ENCODE measurements at regions not wholly inside any gene's neighbourhood (a gene's known extent, or its start where the extent isn't known, plus 50 kb on each side); places are given as distances from the start of the nearest gene placed in this dataset.

GRCh38 chr15:100765467-100766241 is 114.0 kb upstream of the ALDH1A3 start (continued):
- no peak for TF ChIP-seq ATF2 (IDR thresholded peaks at IDR 0.05; ENCODE audit: low read length)
- TF ChIP-seq ZZZ3 (IDR thresholded peaks at IDR 0.05; ENCODE audit: control insufficient read depth, insufficient read length, low read depth): no peak

GRCh38 chr15:100766243-100767000 is 113.2 kb upstream of the ALDH1A3 start:
- intact Hi-C loops (cut with micrococcal nuclease; ENCODE audit: unreplicated experiment) (no loop called here), in situ Hi-C loops (cut with MboI) (no loop called here)
- H3K4me1 ChIP-seq (ENCODE audit: control insufficient read depth, insufficient read depth, low read length): no peaks in the 10 kb centered on the region
- WGBS (ENCODE audit: insufficient coverage, insufficient replicate concordance, low lambda C conversion rate, missing lambda C conversion rate): 50% methylated on average over 13 of the region's 13 CpGs
- H3K36me3 ChIP-seq (ENCODE audit: control insufficient read depth in 2 of 2, insufficient read depth in 2 of 2, low read length in 1 of 2): no peaks in the 10 kb centered on the region
- H3K27me3 ChIP-seq (replicated peaks in 1 of 2; ENCODE audit: control insufficient read depth in 2 of 2, insufficient read depth in 2 of 2, low read length in 1 of 2): no peaks in the 10 kb centered on the region; a peak in 3 of 4 replicates
- no peaks in the 10 kb centered on the region for H4K20me1 ChIP-seq (ENCODE audit: control insufficient read depth, insufficient read depth)
- H3K27ac ChIP-seq (ENCODE audit: control insufficient read depth, insufficient read depth): no peak overlapping the region
- no peak overlapping the region for H2AFZ ChIP-seq (ENCODE audit: control insufficient read depth, low read depth, low read length)
- FAIRE-seq: no peak
- no peaks in the 10 kb centered on the region for H3K79me2 ChIP-seq (ENCODE audit: control insufficient read depth, insufficient read depth, low read length)
- DNase-seq (ENCODE audit: low read depth, low spot score): no peak
- no peak for ATAC-seq
- SMC1A ChIA-PET (ENCODE audit: uncharacterized antibody, unreplicated experiment): no interaction called here
- H3K4me2 ChIP-seq (ENCODE audit: control insufficient read depth, insufficient read depth): no peak overlapping the region
- H3K4me3 ChIP-seq: no peak overlapping the region
- CTCF ChIA-PET: no interaction called here
- H3K9ac ChIP-seq (ENCODE audit: control insufficient read depth, insufficient read depth, low read length): no peak overlapping the region
- RAD21 ChIA-PET (ENCODE audit: unreplicated experiment): no interaction called here
- POLR2A ChIA-PET: no interaction called here
- BruUV-seq (replicated peaks): no TSS peak
- no peaks in the 10 kb centered on the region; the same call in 2 of the 3 replicates for H3K9me3 ChIP-seq (replicated peaks; ENCODE audit: control insufficient read depth, insufficient read depth, low read length)
- TF ChIP-seq NFYB (IDR thresholded peaks at IDR 0.05; ENCODE audit: insufficient read depth, low read depth, low read length) (no peak), NFXL1 (IDR thresholded peaks at IDR 0.05; ENCODE audit: borderline replicate concordance) (no peak), NRF1 (conservative IDR thresholded peaks at IDR 0.05; ENCODE audit: low read depth, low read length) (no peak), ZNF24 (IDR thresholded peaks at IDR 0.05) (no peak), EZH2 (IDR thresholded peaks at IDR 0.05; ENCODE audit: borderline replicate concordance, control insufficient read depth, low read depth, low read length) (no peak), GABPA (IDR thresholded peaks at IDR 0.05; ENCODE audit: low read depth) (no peak), POLR2A (IDR thresholded peaks at IDR 0.05; ENCODE audit: low read depth, low read length) (no peak), CTCF (IDR thresholded peaks at IDR 0.05 in 2 of 3, conservative IDR thresholded peaks at IDR 0.05 in 1 of 3; ENCODE audit: control insufficient read depth in 2 of 3, extremely low read depth in 1 of 3, insufficient read depth in 1 of 3, low read depth in 3 of 3, low read length in 3 of 3) (no peak), NFIC (IDR thresholded peaks at IDR 0.05; ENCODE audit: low read depth, low read length) (no peak), BACH1 (IDR thresholded peaks at IDR 0.05; ENCODE audit: borderline replicate concordance) (no peak), ZNF274 (IDR thresholded peaks at IDR 0.05; ENCODE audit: insufficient read depth, insufficient read length) (no peak), SMARCA5 (IDR thresholded peaks at IDR 0.05) (no peak), SUPT20H (IDR thresholded peaks at IDR 0.05; ENCODE audit: borderline replicate concordance, control insufficient read depth, low read depth, low read length) (no peak), STAT3 (IDR thresholded peaks at IDR 0.05; ENCODE audit: low read depth, low read length) (no peak), STAT1 (conservative IDR thresholded peaks at IDR 0.05) (no peak)

Measured in GM12878 (cell line).